Liver (tissue), 8 donors: ENCODE measurements at regions not wholly inside any gene's neighbourhood (a gene's known extent, or its start where the extent isn't known, plus 50 kb on each side); places are given as distances from the start of the nearest gene placed in this dataset.

Source experiments
- DNase-seq: peaks from one replicate; pipeline ENCODE4 v3.0.0-alpha.2; 2017; ENCODE audit warnings: low spot score
- H3K27ac ChIP-seq, 2 donors: one replicate each; pipeline ENCODE4 v1.7.0; 2013; ENCODE audit warnings: inconsistent platforms in 2 of 2, low read length in 2 of 2, control low read depth in 1 of 2, low read depth in 1 of 2, mild to moderate bottlenecking in 1 of 2
- H3K27me3 ChIP-seq, 4 donors: one replicate each; pipeline versions ENCODE4 v1.6.1 to v1.7.0; 2013; ENCODE audit warnings: low read length in 3 of 4, inconsistent platforms in 1 of 4, mild to moderate bottlenecking in 1 of 4, moderate library complexity in 1 of 4; ENCODE audit not compliant: control insufficient read depth in 4 of 4, insufficient read depth in 4 of 4
- H3K36me3 ChIP-seq, 4 donors: one replicate each; pipeline versions ENCODE4 v1.6.1 to v1.7.0; 2013; ENCODE audit warnings: low read length in 3 of 4, mild to moderate bottlenecking in 3 of 4, low read depth in 1 of 4, moderate library complexity in 1 of 4; ENCODE audit not compliant: control insufficient read depth in 4 of 4, insufficient read depth in 3 of 4
- H3K4me1 ChIP-seq, 4 donors: one replicate each; pipeline versions ENCODE4 v1.6.1 to v1.7.0; 2013; ENCODE audit warnings: low read length in 3 of 4, mild to moderate bottlenecking in 3 of 4, moderate library complexity in 1 of 4; ENCODE audit not compliant: control insufficient read depth in 4 of 4, insufficient read depth in 4 of 4
- H3K4me3 ChIP-seq, 3 donors: one replicate each; pipeline versions ENCODE4 v1.6.1 to v1.7.0; 2013; ENCODE audit warnings: low read length in 3 of 3, control low read depth in 1 of 3, low read depth in 1 of 3, mild to moderate bottlenecking in 1 of 3
- H3K9ac ChIP-seq, 2 donors: one replicate each; pipeline ENCODE4 v1.7.0; 2013; ENCODE audit warnings: low read length in 2 of 2, mild to moderate bottlenecking in 2 of 2, moderate library complexity in 2 of 2, control low read depth in 1 of 2, low read depth in 1 of 2
- H3K9me3 ChIP-seq, 4 donors: one replicate each; pipeline versions ENCODE4 v1.6.1 to v1.7.0; 2013; ENCODE audit warnings: low read length in 3 of 4; ENCODE audit not compliant: control insufficient read depth in 4 of 4
- EGR1 ChIP-seq, 2 donors: IDR thresholded peaks; 2 replicates each; pipeline ENCODE4 v1.6.1; 2016 to 2018; ENCODE audit warnings: antibody characterized with exemption in 2 of 2, low read depth in 2 of 2
- FOXA1 ChIP-seq: IDR thresholded peaks from 2 replicates; pipeline ENCODE4 v1.6.1; 2016; ENCODE audit warnings: antibody characterized with exemption
- FOXA2 ChIP-seq: IDR thresholded peaks from 2 replicates; pipeline ENCODE4 v1.6.1; 2016; ENCODE audit warnings: antibody characterized with exemption
- GABPA ChIP-seq, 2 donors: IDR thresholded peaks in 1 of 2; conservative IDR thresholded peaks in 1 of 2; 2 replicates each; pipeline ENCODE4 v1.6.1; 2016; ENCODE audit warnings: antibody characterized with exemption in 2 of 2, mild to moderate bottlenecking in 1 of 2, moderate library complexity in 1 of 2
- HNF4A ChIP-seq, 2 donors: conservative IDR thresholded peaks; 2 replicates each; pipeline ENCODE4 v1.6.1; 2016; ENCODE audit warnings: antibody characterized with exemption in 2 of 2, mild to moderate bottlenecking in 2 of 2
- HNF4G ChIP-seq: IDR thresholded peaks from 2 replicates; pipeline ENCODE4 v1.6.1; 2016; ENCODE audit warnings: antibody characterized with exemption
- JUND ChIP-seq, 2 donors: IDR thresholded peaks; 2 replicates each; pipeline ENCODE4 v1.6.1; 2016; ENCODE audit warnings: antibody characterized with exemption in 2 of 2
- NR2F2 ChIP-seq: IDR thresholded peaks from 2 replicates; pipeline ENCODE4 v1.6.1; 2016; ENCODE audit warnings: antibody characterized with exemption
- RAD21 ChIP-seq, 2 donors: IDR thresholded peaks; 2 replicates each; pipeline ENCODE4 v1.6.1; 2016; ENCODE audit warnings: antibody characterized with exemption in 2 of 2, mild to moderate bottlenecking in 2 of 2
- RXRA ChIP-seq, 2 donors: IDR thresholded peaks; 2 replicates each; pipeline ENCODE4 v1.6.1; 2017 to 2018; ENCODE audit warnings: antibody characterized with exemption in 2 of 2, mild to moderate bottlenecking in 1 of 2
- TAF1 ChIP-seq: conservative IDR thresholded peaks from 2 replicates; pipeline ENCODE4 v1.6.1; 2016; ENCODE audit warnings: antibody characterized with exemption, mild to moderate bottlenecking
- YY1 ChIP-seq: IDR thresholded peaks from 2 replicates; pipeline ENCODE4 v1.6.1; 2016; ENCODE audit warnings: antibody characterized with exemption, mild to moderate bottlenecking
- WGBS: extraction: QIAGEN DNeasy Blood & Tissue Kit; methylation state at CpG from one replicate; pipeline ENCODE4 v1.1.7; 2013; 5-methylcytosine and 5-hydroxymethylcytosine counted together
- TF ChIP-seq, protein P1 (sequence below): IDR thresholded peaks from 2 replicates; pipeline ENCODE4 v1.6.1; 2016; ENCODE audit warnings: antibody characterized with exemption
- TF ChIP-seq, protein P2 (sequence below): IDR thresholded peaks from 2 replicates; pipeline ENCODE4 v1.6.1; 2016; ENCODE audit warnings: antibody characterized with exemption
- TF ChIP-seq, protein P3 (sequence below): IDR thresholded peaks from 2 replicates; pipeline ENCODE4 v1.6.1; 2016; ENCODE audit warnings: antibody characterized with exemption, mild to moderate bottlenecking
- TF ChIP-seq, protein P4 (sequence below): fragments of 150-350 bp; IDR thresholded peaks from 2 replicates; pipeline ENCODE4 v1.5.1; 2017; ENCODE audit warnings: improper control_type of control experiment, low read depth, low read length; ENCODE audit not compliant: missing input control
- TF ChIP-seq, protein P5 (sequence below): IDR thresholded peaks from 2 replicates; pipeline ENCODE4 v1.6.1; 2016; ENCODE audit warnings: antibody characterized with exemption
- donor health status: healthy.
- donor health status: healthy.
- donor health status: healthy.
- donor health status: healthy.
- donor health status: healthy.

DNA sequence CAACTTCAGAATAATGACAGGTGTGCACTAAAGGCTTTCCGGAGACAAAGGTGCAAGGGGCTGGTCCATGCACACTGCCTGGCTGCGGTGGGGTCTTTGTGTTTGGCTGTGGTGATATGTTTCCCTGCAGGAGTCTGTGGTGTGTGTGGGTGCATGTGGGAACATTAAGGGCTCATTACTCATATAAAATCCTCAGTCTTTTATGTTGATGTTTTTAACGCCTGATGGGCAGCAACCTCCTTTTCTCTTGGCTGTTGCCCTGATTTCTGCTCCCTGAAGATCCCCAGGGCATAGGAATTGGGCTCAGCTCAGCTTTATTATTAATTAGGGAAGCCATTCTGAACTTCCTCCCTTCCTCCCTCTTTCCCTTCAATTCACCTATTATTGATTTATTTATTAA lies 67.6 kb upstream of the SPAG17 start:
- Histone ChIP-seq H3K4me1 (no peaks in the 10 kb centered on the region), H3K4me3 (no peak overlapping the region), H3K9ac (no peak overlapping the region), H3K9me3 (no peaks in the 10 kb centered on the region), H3K27ac (no peak overlapping the region), H3K27me3 (no peaks in the 10 kb centered on the region), H3K36me3 (no peaks in the 10 kb centered on the region)
- no peak for DNase-seq
- WGBS: 85% methylated on average over 3 of the region's 3 CpGs
- no peak for TF ChIP-seq HNF4A (conservative IDR thresholded peaks at IDR 0.05)
- TF ChIP-seq FOXA1: no peak
- no peak for TF ChIP-seq TAF1
- no peak for TF ChIP-seq EGR1 (IDR thresholded peaks at IDR 0.05; ENCODE audit: low read depth in 2 of 2)
- TF ChIP-seq, protein P1, sequence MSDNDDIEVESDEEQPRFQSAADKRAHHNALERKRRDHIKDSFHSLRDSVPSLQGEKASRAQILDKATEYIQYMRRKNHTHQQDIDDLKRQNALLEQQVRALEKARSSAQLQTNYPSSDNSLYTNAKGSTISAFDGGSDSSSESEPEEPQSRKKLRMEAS: no peak
- TF ChIP-seq NR2F2: no peak
- no peak for TF ChIP-seq FOXA2
- TF ChIP-seq RXRA (IDR thresholded peaks at IDR 0.05): no peak
- TF ChIP-seq, protein P2, sequence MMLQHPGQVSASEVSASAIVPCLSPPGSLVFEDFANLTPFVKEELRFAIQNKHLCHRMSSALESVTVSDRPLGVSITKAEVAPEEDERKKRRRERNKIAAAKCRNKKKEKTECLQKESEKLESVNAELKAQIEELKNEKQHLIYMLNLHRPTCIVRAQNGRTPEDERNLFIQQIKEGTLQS: no peak
- TF ChIP-seq, protein P3, sequence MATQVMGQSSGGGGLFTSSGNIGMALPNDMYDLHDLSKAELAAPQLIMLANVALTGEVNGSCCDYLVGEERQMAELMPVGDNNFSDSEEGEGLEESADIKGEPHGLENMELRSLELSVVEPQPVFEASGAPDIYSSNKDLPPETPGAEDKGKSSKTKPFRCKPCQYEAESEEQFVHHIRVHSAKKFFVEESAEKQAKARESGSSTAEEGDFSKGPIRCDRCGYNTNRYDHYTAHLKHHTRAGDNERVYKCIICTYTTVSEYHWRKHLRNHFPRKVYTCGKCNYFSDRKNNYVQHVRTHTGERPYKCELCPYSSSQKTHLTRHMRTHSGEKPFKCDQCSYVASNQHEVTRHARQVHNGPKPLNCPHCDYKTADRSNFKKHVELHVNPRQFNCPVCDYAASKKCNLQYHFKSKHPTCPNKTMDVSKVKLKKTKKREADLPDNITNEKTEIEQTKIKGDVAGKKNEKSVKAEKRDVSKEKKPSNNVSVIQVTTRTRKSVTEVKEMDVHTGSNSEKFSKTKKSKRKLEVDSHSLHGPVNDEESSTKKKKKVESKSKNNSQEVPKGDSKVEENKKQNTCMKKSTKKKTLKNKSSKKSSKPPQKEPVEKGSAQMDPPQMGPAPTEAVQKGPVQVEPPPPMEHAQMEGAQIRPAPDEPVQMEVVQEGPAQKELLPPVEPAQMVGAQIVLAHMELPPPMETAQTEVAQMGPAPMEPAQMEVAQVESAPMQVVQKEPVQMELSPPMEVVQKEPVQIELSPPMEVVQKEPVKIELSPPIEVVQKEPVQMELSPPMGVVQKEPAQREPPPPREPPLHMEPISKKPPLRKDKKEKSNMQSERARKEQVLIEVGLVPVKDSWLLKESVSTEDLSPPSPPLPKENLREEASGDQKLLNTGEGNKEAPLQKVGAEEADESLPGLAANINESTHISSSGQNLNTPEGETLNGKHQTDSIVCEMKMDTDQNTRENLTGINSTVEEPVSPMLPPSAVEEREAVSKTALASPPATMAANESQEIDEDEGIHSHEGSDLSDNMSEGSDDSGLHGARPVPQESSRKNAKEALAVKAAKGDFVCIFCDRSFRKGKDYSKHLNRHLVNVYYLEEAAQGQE: no peak
- TF ChIP-seq JUND (IDR thresholded peaks at IDR 0.05): no peak
- TF ChIP-seq YY1: no peak
- TF ChIP-seq RAD21 (IDR thresholded peaks at IDR 0.05): no peak
- TF ChIP-seq HNF4G: no peak

DNA sequence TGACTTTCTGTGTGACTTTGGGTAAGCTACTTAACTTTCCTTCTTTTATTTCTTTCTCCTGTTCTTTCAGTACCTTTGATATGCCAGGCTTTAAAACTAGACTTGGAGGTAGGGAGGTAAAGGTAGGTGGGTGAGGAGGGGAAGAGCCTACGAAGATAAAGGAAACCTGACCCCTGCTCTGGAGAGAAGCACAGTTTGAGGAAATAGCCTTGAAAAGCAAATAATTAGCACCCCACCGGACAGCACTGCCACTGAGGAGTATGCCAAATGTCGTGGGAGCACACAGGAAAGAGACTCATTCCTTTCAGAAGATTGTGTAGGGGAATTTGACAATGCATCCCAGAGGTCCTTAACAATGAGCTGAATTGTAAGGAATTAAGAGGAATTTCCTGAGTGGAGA lies 65.2 kb upstream of the SPAG17 start:
- Histone ChIP-seq H3K27ac (no peak overlapping the region), H3K4me3 (no peak overlapping the region), H3K9ac (no peak overlapping the region), H3K4me1 (no peaks in the 10 kb centered on the region), H3K9me3 (no peaks in the 10 kb centered on the region), H3K27me3 (no peaks in the 10 kb centered on the region), H3K36me3 (no peaks in the 10 kb centered on the region)
- 22% methylated on average over 3 of the region's 3 CpGs for WGBS
- TF ChIP-seq RXRA (IDR thresholded peaks at IDR 0.05): no peak
- TF ChIP-seq, protein P3: no peak
- TF ChIP-seq, protein P2: no peak
- TF ChIP-seq, protein P4, sequence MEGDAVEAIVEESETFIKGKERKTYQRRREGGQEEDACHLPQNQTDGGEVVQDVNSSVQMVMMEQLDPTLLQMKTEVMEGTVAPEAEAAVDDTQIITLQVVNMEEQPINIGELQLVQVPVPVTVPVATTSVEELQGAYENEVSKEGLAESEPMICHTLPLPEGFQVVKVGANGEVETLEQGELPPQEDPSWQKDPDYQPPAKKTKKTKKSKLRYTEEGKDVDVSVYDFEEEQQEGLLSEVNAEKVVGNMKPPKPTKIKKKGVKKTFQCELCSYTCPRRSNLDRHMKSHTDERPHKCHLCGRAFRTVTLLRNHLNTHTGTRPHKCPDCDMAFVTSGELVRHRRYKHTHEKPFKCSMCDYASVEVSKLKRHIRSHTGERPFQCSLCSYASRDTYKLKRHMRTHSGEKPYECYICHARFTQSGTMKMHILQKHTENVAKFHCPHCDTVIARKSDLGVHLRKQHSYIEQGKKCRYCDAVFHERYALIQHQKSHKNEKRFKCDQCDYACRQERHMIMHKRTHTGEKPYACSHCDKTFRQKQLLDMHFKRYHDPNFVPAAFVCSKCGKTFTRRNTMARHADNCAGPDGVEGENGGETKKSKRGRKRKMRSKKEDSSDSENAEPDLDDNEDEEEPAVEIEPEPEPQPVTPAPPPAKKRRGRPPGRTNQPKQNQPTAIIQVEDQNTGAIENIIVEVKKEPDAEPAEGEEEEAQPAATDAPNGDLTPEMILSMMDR: no peak
- TF ChIP-seq HNF4G: no peak
- TF ChIP-seq, protein P5, sequence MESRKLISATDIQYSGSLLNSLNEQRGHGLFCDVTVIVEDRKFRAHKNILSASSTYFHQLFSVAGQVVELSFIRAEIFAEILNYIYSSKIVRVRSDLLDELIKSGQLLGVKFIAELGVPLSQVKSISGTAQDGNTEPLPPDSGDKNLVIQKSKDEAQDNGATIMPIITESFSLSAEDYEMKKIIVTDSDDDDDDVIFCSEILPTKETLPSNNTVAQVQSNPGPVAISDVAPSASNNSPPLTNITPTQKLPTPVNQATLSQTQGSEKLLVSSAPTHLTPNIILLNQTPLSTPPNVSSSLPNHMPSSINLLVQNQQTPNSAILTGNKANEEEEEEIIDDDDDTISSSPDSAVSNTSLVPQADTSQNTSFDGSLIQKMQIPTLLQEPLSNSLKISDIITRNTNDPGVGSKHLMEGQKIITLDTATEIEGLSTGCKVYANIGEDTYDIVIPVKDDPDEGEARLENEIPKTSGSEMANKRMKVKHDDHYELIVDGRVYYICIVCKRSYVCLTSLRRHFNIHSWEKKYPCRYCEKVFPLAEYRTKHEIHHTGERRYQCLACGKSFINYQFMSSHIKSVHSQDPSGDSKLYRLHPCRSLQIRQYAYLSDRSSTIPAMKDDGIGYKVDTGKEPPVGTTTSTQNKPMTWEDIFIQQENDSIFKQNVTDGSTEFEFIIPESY: no peak
- TF ChIP-seq TAF1: no peak
- TF ChIP-seq RAD21 (IDR thresholded peaks at IDR 0.05): no peak
- TF ChIP-seq JUND (IDR thresholded peaks at IDR 0.05): no peak
- TF ChIP-seq, protein P1: no peak
- TF ChIP-seq GABPA (IDR thresholded peaks at IDR 0.05 in 1 of 2, conservative IDR thresholded peaks at IDR 0.05 in 1 of 2): no peak
- no peak for TF ChIP-seq HNF4A (conservative IDR thresholded peaks at IDR 0.05)
- no peak for DNase-seq
